ENCODE measurements at regions not wholly inside any gene's neighbourhood (a gene's known extent, or its start where the extent isn't known, plus 50 kb on each side); places are given as distances from the start of the nearest gene placed in this dataset.

DNA sequence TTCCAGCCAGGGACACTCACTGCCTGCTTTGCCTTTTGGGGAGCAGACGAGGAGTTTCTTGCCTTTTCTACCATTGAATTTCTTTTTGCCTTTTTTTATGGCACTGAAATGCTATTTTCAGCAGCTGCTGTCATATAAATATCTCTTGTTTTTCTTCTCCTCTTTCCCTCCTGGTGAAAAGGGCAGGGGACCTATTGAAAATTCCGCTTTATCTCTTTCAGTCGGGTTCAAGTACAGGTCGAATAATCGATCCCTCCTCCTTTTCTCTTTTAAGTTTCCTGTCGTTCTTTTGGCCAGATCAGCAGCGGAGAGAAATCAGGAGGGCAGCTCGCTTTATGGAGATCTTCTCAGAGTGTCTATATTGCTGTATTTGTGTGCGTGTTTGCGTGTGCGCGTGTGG, 67.4 kb upstream of the CASZ1 start:
- H3K27ac Mint-ChIP-seq: no peak overlapping the region
- intact Hi-C loops (cut with micrococcal nuclease): loop anchor here (10.0 kb wide), 1 partner anchor 179 kb away; no protein-coding TSS in a partner anchor
- DNase-seq: no peak
- ChIA-PET CTCF (interaction anchor here (0.8 to 3.7 kb wide), 5 partner anchors 40 to 370 kb away, joined by 3 to 7 read pairs (median 5); no protein-coding TSS in a partner anchor), POLR2A (interaction anchor here (1.0 kb wide), 1 partner anchor 71 kb away, joined by 4 read pairs; no protein-coding TSS in a partner anchor)
- no peak overlapping the region for H3K4me3 Mint-ChIP-seq
- no peaks in the 10 kb centered on the region for H3K36me3 Mint-ChIP-seq (ENCODE audit: low read depth)
- TF ChIP-seq, protein P1, sequence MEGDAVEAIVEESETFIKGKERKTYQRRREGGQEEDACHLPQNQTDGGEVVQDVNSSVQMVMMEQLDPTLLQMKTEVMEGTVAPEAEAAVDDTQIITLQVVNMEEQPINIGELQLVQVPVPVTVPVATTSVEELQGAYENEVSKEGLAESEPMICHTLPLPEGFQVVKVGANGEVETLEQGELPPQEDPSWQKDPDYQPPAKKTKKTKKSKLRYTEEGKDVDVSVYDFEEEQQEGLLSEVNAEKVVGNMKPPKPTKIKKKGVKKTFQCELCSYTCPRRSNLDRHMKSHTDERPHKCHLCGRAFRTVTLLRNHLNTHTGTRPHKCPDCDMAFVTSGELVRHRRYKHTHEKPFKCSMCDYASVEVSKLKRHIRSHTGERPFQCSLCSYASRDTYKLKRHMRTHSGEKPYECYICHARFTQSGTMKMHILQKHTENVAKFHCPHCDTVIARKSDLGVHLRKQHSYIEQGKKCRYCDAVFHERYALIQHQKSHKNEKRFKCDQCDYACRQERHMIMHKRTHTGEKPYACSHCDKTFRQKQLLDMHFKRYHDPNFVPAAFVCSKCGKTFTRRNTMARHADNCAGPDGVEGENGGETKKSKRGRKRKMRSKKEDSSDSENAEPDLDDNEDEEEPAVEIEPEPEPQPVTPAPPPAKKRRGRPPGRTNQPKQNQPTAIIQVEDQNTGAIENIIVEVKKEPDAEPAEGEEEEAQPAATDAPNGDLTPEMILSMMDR (IDR thresholded peaks at IDR 0.05): no peak
- H3K4me1 Mint-ChIP-seq (ENCODE audit: low read depth): peaks cover 9% of the 10 kb centered on the region
- H3K27me3 Mint-ChIP-seq: peaks cover 41% of the 10 kb centered on the region
- no peaks in the 10 kb centered on the region for H3K9me3 Mint-ChIP-seq
- ATAC-seq: no peak

DNA sequence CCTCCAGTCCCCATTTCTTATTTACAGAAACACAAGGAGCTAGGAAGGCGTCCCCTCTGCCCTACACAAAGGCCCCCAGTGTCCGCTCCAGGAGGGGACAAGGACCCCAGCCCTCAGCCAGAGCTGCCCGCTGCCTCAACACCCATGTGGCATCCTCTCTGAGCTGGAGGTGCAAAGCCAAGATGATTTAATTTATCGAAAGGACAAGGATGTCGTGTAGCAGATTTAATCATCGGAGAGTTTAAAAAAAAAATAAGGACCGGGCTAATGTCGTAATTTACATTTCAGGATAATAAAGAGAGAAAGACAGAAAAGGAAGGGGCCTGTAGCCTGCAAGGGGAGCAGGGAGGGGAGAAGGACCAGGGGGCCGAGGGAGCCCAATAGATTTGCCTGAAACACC, 68.3 kb upstream of the CASZ1 start:
- no peaks in the 10 kb centered on the region for H3K9me3 Mint-ChIP-seq
- ATAC-seq (no peak), DNase-seq (no peak)
- no peak overlapping the region for H3K4me3 Mint-ChIP-seq
- H3K36me3 Mint-ChIP-seq (ENCODE audit: low read depth): no peaks in the 10 kb centered on the region
- H3K27ac Mint-ChIP-seq: no peak overlapping the region
- peaks cover 45% of the 10 kb centered on the region for H3K27me3 Mint-ChIP-seq
- ChIA-PET POLR2A (interaction anchor here (1.0 kb wide), 1 partner anchor 72 kb away, joined by 4 read pairs; no protein-coding TSS in a partner anchor), CTCF (interaction anchor here (0.8 to 3.7 kb wide), 5 partner anchors 39 to 371 kb away, joined by 3 to 7 read pairs (median 5); no protein-coding TSS in a partner anchor)
- H3K4me1 Mint-ChIP-seq (ENCODE audit: low read depth): peaks cover 9% of the 10 kb centered on the region
- intact Hi-C loops (cut with micrococcal nuclease): loop anchor here (5.0 to 10.0 kb wide), 2 partner anchors 180 to 367 kb away; no protein-coding TSS in a partner anchor
- TF ChIP-seq, protein P1 (IDR thresholded peaks at IDR 0.05): no peak

DNA sequence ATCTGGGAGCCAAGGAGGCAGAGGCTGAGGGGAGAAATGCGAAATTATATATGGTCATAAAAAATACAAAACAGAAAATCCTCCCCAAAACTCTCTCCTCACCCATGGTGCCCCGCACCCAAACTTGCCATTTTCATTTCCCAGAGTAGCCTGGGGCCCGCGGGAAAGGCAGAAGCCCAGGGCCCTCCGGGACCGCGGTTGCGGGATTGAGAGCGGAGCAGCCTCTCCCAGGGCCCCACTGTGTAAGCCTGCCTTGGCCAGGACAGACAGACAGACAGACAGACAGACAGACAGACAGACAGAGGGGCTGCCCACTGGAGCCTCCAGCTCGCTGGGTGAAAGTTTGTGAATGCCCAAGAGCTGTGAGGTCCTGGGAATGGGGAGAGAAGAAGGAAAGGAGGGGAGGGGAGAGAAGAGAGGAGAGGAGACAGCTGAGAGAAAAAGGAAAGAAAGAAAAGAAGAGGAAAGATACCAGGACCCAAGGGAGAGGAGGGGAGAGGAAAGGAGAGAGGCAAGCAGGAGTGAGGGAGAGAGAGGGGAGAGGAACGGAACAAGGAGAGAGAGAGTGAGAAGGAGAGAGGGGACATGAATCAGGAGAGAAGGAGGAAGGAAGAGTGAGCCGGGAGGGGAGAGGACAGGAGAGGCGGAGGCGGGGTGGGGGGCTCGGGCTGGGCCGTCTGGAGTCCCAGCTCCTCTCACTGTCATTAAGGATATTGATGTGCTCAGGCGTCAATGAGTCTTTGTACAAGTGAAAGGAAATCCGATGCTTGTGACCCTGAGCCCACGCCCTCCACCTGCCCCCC, 69.3 kb upstream of the CASZ1 start:
- H3K36me3 Mint-ChIP-seq (ENCODE audit: low read depth): no peaks in the 10 kb centered on the region
- ATAC-seq (no peak), DNase-seq (no peak)
- H3K9me3 Mint-ChIP-seq: no peaks in the 10 kb centered on the region
- ChIA-PET CTCF (interaction anchor here (0.9 to 3.7 kb wide), 4 partner anchors 38 to 371 kb away, joined by 3 to 7 read pairs (median 4); no protein-coding TSS in a partner anchor), POLR2A (interaction anchor here (0.7 kb wide), 1 partner anchor 38 kb away, joined by 3 read pairs; no protein-coding TSS in a partner anchor)
- H3K27me3 Mint-ChIP-seq: peaks cover 49% of the 10 kb centered on the region
- intact Hi-C loops (cut with micrococcal nuclease): loop anchor here (5.0 to 10.0 kb wide), 2 partner anchors 181 to 368 kb away; no protein-coding TSS in a partner anchor
- H3K4me1 Mint-ChIP-seq (ENCODE audit: low read depth): peaks cover 9% of the 10 kb centered on the region
- H3K27ac Mint-ChIP-seq: no peak overlapping the region
- TF ChIP-seq, protein P1 (IDR thresholded peaks at IDR 0.05): no peak
- H3K4me3 Mint-ChIP-seq: no peak overlapping the region

DNA sequence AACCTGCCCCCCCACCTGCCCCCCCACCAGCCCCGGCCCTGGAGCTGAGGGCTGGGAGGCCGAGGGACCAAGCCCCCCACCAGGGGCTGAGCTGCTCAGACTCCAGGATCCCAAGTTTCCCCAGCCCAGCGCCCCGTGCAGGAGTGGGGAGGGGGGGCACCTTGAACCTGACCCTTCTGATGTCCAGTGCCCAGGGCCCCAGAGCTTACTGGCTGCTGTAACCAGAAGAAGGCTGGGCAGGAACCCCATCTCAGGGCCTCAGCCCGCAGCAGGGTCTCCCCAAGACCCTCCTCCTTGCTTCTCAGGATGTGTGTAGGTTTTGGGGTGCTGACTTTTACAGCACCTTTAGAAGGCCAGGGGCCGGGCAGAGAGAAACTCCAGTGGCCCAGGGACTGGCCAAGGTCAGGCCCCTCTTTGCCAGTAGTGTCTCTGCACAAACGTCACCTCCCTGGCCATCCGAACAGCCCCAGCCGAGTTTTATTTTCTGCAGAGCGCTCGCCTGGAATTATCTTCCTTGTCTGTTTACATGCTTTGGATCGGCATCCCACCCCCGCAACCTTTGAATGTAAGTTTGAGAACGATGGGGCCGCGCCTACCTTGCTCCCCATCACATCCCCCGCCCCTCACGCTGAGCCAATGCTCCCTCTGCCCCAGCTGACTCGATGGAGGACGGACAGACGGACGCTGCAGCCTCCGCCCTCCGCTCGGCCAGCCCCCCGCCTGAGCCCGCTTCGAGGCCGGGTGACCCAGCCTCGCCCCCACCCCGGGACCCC, 70.1 kb upstream of the CASZ1 start:
- ATAC-seq: peak; percentile 72
- POLR2A ChIA-PET: interaction anchor here (0.5 to 0.7 kb wide), 2 partner anchors 38 to 872 kb away, joined by 3 read pairs; no protein-coding TSS in a partner anchor

More for the DNA sequence above, 70.1 kb upstream of the CASZ1 start:
- Mint-ChIP-seq H3K4me1 (ENCODE audit: low read depth) (peaks cover 9% of the 10 kb centered on the region), H3K36me3 (ENCODE audit: low read depth) (no peaks in the 10 kb centered on the region), H3K27me3 (peaks cover 52% of the 10 kb centered on the region), H3K27ac (no peak overlapping the region), H3K4me3 (peak overlapping the region; percentile 48), H3K9me3 (no peaks in the 10 kb centered on the region)
- TF ChIP-seq, protein P1 (IDR thresholded peaks at IDR 0.05): no peak
- CTCF ChIA-PET: interaction anchor here (0.5 to 3.7 kb wide), 10 partner anchors 37 to 372 kb away, joined by 3 to 14 read pairs (median 3); no protein-coding TSS in a partner anchor
- intact Hi-C loops (cut with micrococcal nuclease): loop anchor here (5.0 to 10.0 kb wide), 2 partner anchors 182 to 369 kb away; no protein-coding TSS in a partner anchor
- DNase-seq: peak; percentile 64
